Mesothelial cell of epicardium (in vitro differentiated cells): ENCODE measurements at regions not wholly inside any gene's neighbourhood (a gene's known extent, or its start where the extent isn't known, plus 50 kb on each side); places are given as distances from the start of the nearest gene placed in this dataset.

Experiments
- DNase-seq, 2 experiments: peaks; one replicate each; pipeline ENCODE4 v3.0.0; 2021; ENCODE audit warnings: low spot score in 2 of 2; ENCODE audit not compliant: unreplicated experiment in 2 of 2
- H3K27ac Mint-ChIP-seq: 2 replicates; pipeline ENCODE4 v1.8.0; 2021; ENCODE audit warnings: mixed read lengths
- H3K27me3 Mint-ChIP-seq: 2 replicates; pipeline ENCODE4 v1.8.0; 2021; ENCODE audit warnings: low read depth, mixed read lengths
- H3K36me3 Mint-ChIP-seq: 2 replicates; pipeline ENCODE4 v1.8.0; 2021; ENCODE audit warnings: mixed read lengths
- H3K4me1 Mint-ChIP-seq: 2 replicates; pipeline ENCODE4 v1.8.0; 2021; ENCODE audit warnings: mixed read lengths
- H3K4me3 Mint-ChIP-seq: 2 replicates; pipeline ENCODE4 v1.8.0; 2021; ENCODE audit warnings: mild to moderate bottlenecking, moderate library complexity, mixed read lengths
- H3K9me3 Mint-ChIP-seq: 2 replicates; pipeline ENCODE4 v1.8.0; 2021; ENCODE audit warnings: mixed read lengths
- CTCF ChIP-seq: fragments of 200-600 bp; sonication (generic); IDR thresholded peaks from one replicate; pipeline ENCODE4 v1.5.0; 2021; ENCODE audit warnings: antibody characterized with exemption; ENCODE audit not compliant: unreplicated experiment

- peaks cover 1% of the 10 kb centered on the region for H3K4me1 Mint-ChIP-seq
- H3K36me3 Mint-ChIP-seq: no peaks in the 10 kb centered on the region
- H3K27ac Mint-ChIP-seq: no peak overlapping the region
- TF ChIP-seq CTCF: no peak
- no peaks in the 10 kb centered on the region for H3K27me3 Mint-ChIP-seq
- no peaks in the 10 kb centered on the region for H3K9me3 Mint-ChIP-seq
- no peak overlapping the region for H3K4me3 Mint-ChIP-seq
- no peak for DNase-seq
Observed at GRCh38 chr2:14182227-14182946, 450.1 kb upstream of the LRATD1 start.

- peaks cover 22% of the 10 kb centered on the region for H3K4me1 Mint-ChIP-seq
- no peaks in the 10 kb centered on the region for H3K36me3 Mint-ChIP-seq
- no peaks in the 10 kb centered on the region for H3K27me3 Mint-ChIP-seq
- no peak for DNase-seq
- no peak overlapping the region for H3K4me3 Mint-ChIP-seq
- H3K9me3 Mint-ChIP-seq: no peaks in the 10 kb centered on the region
- H3K27ac Mint-ChIP-seq: no peak overlapping the region
- no peak for TF ChIP-seq CTCF
Observed at GRCh38 chr2:14185906-14186305, 446.6 kb upstream of the LRATD1 start.

GRCh38 chr2:14188446-14188845 lies 444.1 kb upstream of the LRATD1 start:
- H3K4me3 Mint-ChIP-seq: no peak overlapping the region
- no peak for DNase-seq
- H3K27ac Mint-ChIP-seq: no peak overlapping the region
- H3K36me3 Mint-ChIP-seq: no peaks in the 10 kb centered on the region
- H3K9me3 Mint-ChIP-seq: no peaks in the 10 kb centered on the region
- H3K27me3 Mint-ChIP-seq: no peaks in the 10 kb centered on the region
- TF ChIP-seq CTCF: no peak
- peaks cover 22% of the 10 kb centered on the region for H3K4me1 Mint-ChIP-seq

- DNase-seq: no peak
- Mint-ChIP-seq H3K9me3 (no peaks in the 10 kb centered on the region), H3K27ac (no peak overlapping the region), H3K4me3 (no peak overlapping the region), H3K36me3 (no peaks in the 10 kb centered on the region), H3K27me3 (no peaks in the 10 kb centered on the region), H3K4me1 (peaks cover 22% of the 10 kb centered on the region)
- no peak for TF ChIP-seq CTCF
Observed at GRCh38 chr2:14189929-14190328, 442.6 kb upstream of the LRATD1 start.

GRCh38 chr2:14194233-14194632 lies 438.3 kb upstream of the LRATD1 start:
- Mint-ChIP-seq H3K27ac (no peak overlapping the region), H3K27me3 (no peaks in the 10 kb centered on the region), H3K9me3 (no peaks in the 10 kb centered on the region), H3K4me1 (peaks cover 12% of the 10 kb centered on the region), H3K36me3 (no peaks in the 10 kb centered on the region), H3K4me3 (no peak overlapping the region)
- TF ChIP-seq CTCF: no peak
- DNase-seq: no peak

- no peak for TF ChIP-seq CTCF
- no peak overlapping the region for H3K4me3 Mint-ChIP-seq
- no peaks in the 10 kb centered on the region for H3K4me1 Mint-ChIP-seq
- H3K27ac Mint-ChIP-seq: no peak overlapping the region
- H3K27me3 Mint-ChIP-seq: no peaks in the 10 kb centered on the region
- DNase-seq: no peak
- H3K36me3 Mint-ChIP-seq: no peaks in the 10 kb centered on the region
- no peaks in the 10 kb centered on the region for H3K9me3 Mint-ChIP-seq
Observed at GRCh38 chr2:14197293-14197692, 435.2 kb upstream of the LRATD1 start.
